DMS53 (cell line): ENCODE measurements at regions not wholly inside any gene's neighbourhood (a gene's known extent, or its start where the extent isn't known, plus 50 kb on each side); places are given as distances from the start of the nearest gene placed in this dataset.
"Not testable (repeated sequence)": the region's sequence is repeated elsewhere in the genome, so short reads cannot be mapped to it uniquely, and the experiment has no call there.

Source experiments
- DNase-seq: peaks from one replicate; lab custom pipeline; 2025; lab: John Stamatoyannopoulos, UW

DNA sequence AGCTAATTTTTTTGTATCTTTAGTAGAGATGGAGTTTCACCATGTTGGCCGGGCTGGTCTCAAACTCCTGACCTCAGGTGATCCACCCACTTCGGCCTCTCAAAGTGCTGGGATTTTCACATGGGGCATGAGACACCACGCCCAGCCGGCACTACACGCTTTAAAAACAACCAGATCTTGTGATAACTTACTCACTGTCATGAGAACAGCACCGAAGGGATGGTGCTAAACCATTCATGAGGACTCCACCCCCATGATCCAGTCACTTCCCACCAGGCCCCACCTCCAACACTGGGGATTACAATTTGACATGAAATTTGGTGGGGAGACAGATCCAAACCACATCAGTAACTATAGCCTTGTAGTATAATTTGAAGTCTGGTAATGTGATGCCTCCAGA lies 67.4 kb upstream of the ZNF169 start:
- DNase-seq = not testable (repeated sequence)

DNA sequence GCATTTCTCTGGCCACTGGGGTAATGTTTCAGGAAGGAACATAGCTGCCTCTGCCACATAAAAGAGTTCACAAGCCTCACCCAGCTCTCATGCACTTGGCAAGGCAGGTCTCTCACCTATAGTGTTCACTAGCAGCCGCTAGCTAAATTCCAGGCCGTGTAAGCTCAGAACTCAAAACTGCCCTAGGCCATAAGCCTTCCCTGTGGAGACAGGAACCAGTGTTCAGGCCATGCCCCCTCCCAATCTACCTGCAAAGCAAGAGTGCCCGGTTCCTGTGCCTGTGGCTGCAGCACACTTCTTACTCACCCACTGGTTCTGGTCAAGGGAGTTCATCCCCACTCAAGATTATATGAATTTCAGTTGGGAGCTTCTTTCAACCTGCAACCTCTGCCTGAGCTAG lies 60.7 kb upstream of the ZNF169 start:
- DNase-seq = no peak

DNA sequence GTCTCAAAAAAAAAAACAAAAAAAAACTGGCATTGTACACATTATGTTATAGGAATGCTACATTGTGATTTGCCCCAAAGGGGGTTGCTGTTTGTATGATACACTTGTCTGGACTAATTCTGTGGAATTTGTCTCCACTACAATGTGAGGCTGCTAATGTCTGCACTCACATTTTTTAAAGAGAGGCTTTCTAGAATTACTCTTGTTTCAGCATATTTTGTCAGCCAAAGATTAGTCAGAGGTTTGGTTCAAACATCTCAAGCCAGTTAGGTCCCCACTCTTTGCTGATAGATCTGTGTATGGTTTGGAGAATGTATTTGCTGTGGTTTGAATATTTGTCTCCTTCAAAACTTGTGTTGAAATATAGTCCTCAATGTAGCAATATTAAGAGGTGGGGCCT lies 59.3 kb upstream of the ZNF169 start:
- DNase-seq = no peak

DNA sequence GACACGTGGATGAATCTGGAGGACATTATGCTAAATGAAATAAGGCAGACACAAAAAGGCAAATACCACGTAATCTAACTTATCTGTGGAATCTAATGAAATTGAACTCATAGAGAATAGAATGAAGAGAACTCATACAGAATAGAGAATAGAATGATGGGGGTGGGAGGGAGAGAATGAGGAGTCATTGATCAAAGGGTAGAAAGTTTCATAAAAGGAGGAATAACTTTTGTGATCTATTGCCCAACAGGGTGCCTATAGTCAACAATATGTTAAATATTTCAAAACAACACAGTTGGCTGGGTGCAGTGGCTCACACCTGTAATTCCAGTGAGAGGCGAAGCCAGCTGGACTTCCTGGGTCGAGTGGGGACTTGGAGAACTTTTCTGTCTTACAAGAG lies 54.9 kb upstream of the ZNF169 start:
- no peak for DNase-seq

DNA sequence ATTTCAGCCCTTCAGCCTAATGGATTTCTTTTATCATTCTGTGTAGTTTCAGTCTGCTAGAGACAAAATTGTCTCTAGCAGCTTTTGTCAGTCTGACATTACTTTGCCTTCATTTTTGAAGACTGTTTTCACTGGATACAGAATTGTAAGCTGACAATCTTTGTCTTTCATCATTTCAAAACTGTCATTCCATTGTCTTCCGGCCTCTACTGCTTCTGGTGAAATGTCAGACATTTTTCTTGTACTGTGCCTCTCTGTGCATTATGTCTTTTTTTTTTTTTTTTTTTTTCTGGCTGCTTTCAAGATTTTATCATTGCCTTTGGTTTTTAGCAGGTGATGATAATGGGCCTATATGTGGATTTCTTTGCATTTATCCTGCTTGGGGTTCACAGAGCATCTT lies 51.3 kb upstream of the ZNF169 start:
- no peak for DNase-seq
